GM21528 (cell line): ENCODE measurements at regions not wholly inside any gene's neighbourhood (a gene's known extent, or its start where the extent isn't known, plus 50 kb on each side); places are given as distances from the start of the nearest gene placed in this dataset.
"Not testable (repeated sequence)": the region's sequence is repeated elsewhere in the genome, so short reads cannot be mapped to it uniquely, and the experiment has no call there.

Experiments
- ATAC-seq: cut with Tn5 transposase; IDR thresholded peaks from one replicate; pipeline ENCODE4 v1.9.1; 2021; ENCODE audit warnings: mild to moderate bottlenecking, moderate library complexity; ENCODE audit not compliant: unreplicated experiment, low FRiP score

GRCh38 chr2:118431586-118431985, 343.3 kb downstream of the INSIG2 start:
- ATAC-seq, result no peak

- no peak for ATAC-seq
Observed at GRCh38 chr2:118431165-118431517, 342.9 kb downstream of the INSIG2 start.

- no peak for ATAC-seq
Observed at GRCh38 chr2:118430510-118431164, 342.4 kb downstream of the INSIG2 start.

- no peak for ATAC-seq
Observed at GRCh38 chr2:118425191-118425590, 336.9 kb downstream of the INSIG2 start.

- ATAC-seq, result no peak
Observed at GRCh38 chr2:118423776-118424175, 335.5 kb downstream of the INSIG2 start.

- ATAC-seq, result no peak
Observed at GRCh38 chr2:118421648-118422047, 333.4 kb downstream of the INSIG2 start.

GRCh38 chr2:118417406-118418120, 329.3 kb downstream of the INSIG2 start:
- ATAC-seq, result no peak

GRCh38 chr2:118415186-118415585, 326.9 kb downstream of the INSIG2 start:
- not testable (repeated sequence) for ATAC-seq

GRCh38 chr2:118403658-118404451, 315.6 kb downstream of the INSIG2 start:
- ATAC-seq, result no peak

- no peak for ATAC-seq
Observed at GRCh38 chr2:118388771-118389170, 300.5 kb downstream of the INSIG2 start.

GRCh38 chr2:118387509-118387908, 299.2 kb downstream of the INSIG2 start:
- no peak for ATAC-seq

- ATAC-seq, result no peak
Observed at GRCh38 chr2:118386641-118387302, 298.5 kb downstream of the INSIG2 start.

GRCh38 chr2:118380915-118381653, 292.8 kb downstream of the INSIG2 start:
- no peak for ATAC-seq

GRCh38 chr2:118375907-118376485, 287.7 kb downstream of the INSIG2 start:
- no peak for ATAC-seq

GRCh38 chr2:118374974-118375755, 286.9 kb downstream of the INSIG2 start:
- ATAC-seq, result no peak

- ATAC-seq, result no peak
Observed at GRCh38 chr2:118372886-118373830, 284.9 kb downstream of the INSIG2 start.

- ATAC-seq, result no peak
Observed at GRCh38 chr2:118371515-118371914, 283.2 kb downstream of the INSIG2 start.

GRCh38 chr2:118369521-118369920, 281.2 kb downstream of the INSIG2 start:
- ATAC-seq, result not testable (repeated sequence)
